ENCODE measurements at regions not wholly inside any gene's neighbourhood (a gene's known extent, or its start where the extent isn't known, plus 50 kb on each side); places are given as distances from the start of the nearest gene placed in this dataset.

- DNase-seq, result no peak
- no peaks in the 10 kb centered on the region for H3K36me3 ChIP-seq
- TF ChIP-seq CTCF (IDR thresholded peaks at IDR 0.05; ENCODE audit: low read depth, low read length), result no peak
- H3K27ac ChIP-seq, result no peak overlapping the region
- no peaks in the 10 kb centered on the region for H3K9me3 ChIP-seq (ENCODE audit: severe bottlenecking)
- H3K4me3 ChIP-seq (ENCODE audit: low read depth, low read length), result no peak overlapping the region
- no peaks in the 10 kb centered on the region for H3K27me3 ChIP-seq (ENCODE audit: insufficient read depth, low read depth, severe bottlenecking)
Observed at GRCh38 chr10:88062385-88062784, 199.0 kb downstream of the PTEN start.

GRCh38 chr10:88062798-88063472 lies 199.5 kb downstream of the PTEN start:
- Histone ChIP-seq H3K27me3 (ENCODE audit: insufficient read depth, low read depth, severe bottlenecking) (no peaks in the 10 kb centered on the region), H3K27ac (no peak overlapping the region), H3K4me3 (ENCODE audit: low read depth, low read length) (no peak overlapping the region)

GRCh38 chr10:88063861-88064557 lies 200.6 kb downstream of the PTEN start:
- no peaks in the 10 kb centered on the region for H3K9me3 ChIP-seq (ENCODE audit: severe bottlenecking)
- H3K36me3 ChIP-seq, result no peaks in the 10 kb centered on the region
- no peak overlapping the region for H3K4me3 ChIP-seq (ENCODE audit: low read depth, low read length)
- no peak for DNase-seq
- TF ChIP-seq CTCF (IDR thresholded peaks at IDR 0.05; ENCODE audit: low read depth, low read length), result no peak
- no peak overlapping the region for H3K27ac ChIP-seq
- no peaks in the 10 kb centered on the region for H3K27me3 ChIP-seq (ENCODE audit: insufficient read depth, low read depth, severe bottlenecking)

More at GRCh38 chr10:88062798-88063472, 199.5 kb downstream of the PTEN start:
- no peaks in the 10 kb centered on the region for H3K9me3 ChIP-seq (ENCODE audit: severe bottlenecking)
- TF ChIP-seq CTCF (IDR thresholded peaks at IDR 0.05; ENCODE audit: low read depth, low read length), result no peak
- H3K36me3 ChIP-seq, result no peaks in the 10 kb centered on the region
- DNase-seq, result no peak

GRCh38 chr10:88064608-88065382 lies 201.4 kb downstream of the PTEN start:
- H3K27me3 ChIP-seq (ENCODE audit: insufficient read depth, low read depth, severe bottlenecking), result no peaks in the 10 kb centered on the region
- H3K4me3 ChIP-seq (ENCODE audit: low read depth, low read length), result no peak overlapping the region
- H3K9me3 ChIP-seq (ENCODE audit: severe bottlenecking), result no peaks in the 10 kb centered on the region
- DNase-seq, result no peak
- TF ChIP-seq CTCF (IDR thresholded peaks at IDR 0.05; ENCODE audit: low read depth, low read length), result no peak
- no peak overlapping the region for H3K27ac ChIP-seq
- H3K36me3 ChIP-seq, result no peaks in the 10 kb centered on the region

- Histone ChIP-seq H3K27ac (no peak overlapping the region), H3K27me3 (ENCODE audit: insufficient read depth, low read depth, severe bottlenecking) (no peaks in the 10 kb centered on the region), H3K36me3 (no peaks in the 10 kb centered on the region), H3K9me3 (ENCODE audit: severe bottlenecking) (no peaks in the 10 kb centered on the region), H3K4me3 (ENCODE audit: low read depth, low read length) (no peak overlapping the region)
- TF ChIP-seq CTCF (IDR thresholded peaks at IDR 0.05; ENCODE audit: low read depth, low read length), result no peak
- DNase-seq, result no peak
Observed at GRCh38 chr10:88065383-88066049, 202.1 kb downstream of the PTEN start.

All from WERI-Rb-1 (cell line).